Sciatic nerve (tissue), 2 donors: ENCODE measurements at regions not wholly inside any gene's neighbourhood (a gene's known extent, or its start where the extent isn't known, plus 50 kb on each side); places are given as distances from the start of the nearest gene placed in this dataset.

ENCODE experiments used
- ATAC-seq: fragments of 200-7000 bp; cut with Tn5 transposase; one replicate; pipeline ENCODE4 v1.9.1; 2020; ENCODE audit warnings: mild to moderate bottlenecking, moderate library complexity
- DNase-seq: peaks from one replicate; pipeline ENCODE4 v3.0.0-alpha.2; 2020; ENCODE audit warnings: low spot score
- intact Hi-C: fragments of 100-400 bp; cut with DNase I; formaldehyde crosslinking; loops from one replicate; pipeline ENCODE4 v1.14.2; 2022
- donor health status: DM: no; HTN: no; CAD: no.
- donor health status: DM: no; HTN: no; CAD: no.

DNA sequence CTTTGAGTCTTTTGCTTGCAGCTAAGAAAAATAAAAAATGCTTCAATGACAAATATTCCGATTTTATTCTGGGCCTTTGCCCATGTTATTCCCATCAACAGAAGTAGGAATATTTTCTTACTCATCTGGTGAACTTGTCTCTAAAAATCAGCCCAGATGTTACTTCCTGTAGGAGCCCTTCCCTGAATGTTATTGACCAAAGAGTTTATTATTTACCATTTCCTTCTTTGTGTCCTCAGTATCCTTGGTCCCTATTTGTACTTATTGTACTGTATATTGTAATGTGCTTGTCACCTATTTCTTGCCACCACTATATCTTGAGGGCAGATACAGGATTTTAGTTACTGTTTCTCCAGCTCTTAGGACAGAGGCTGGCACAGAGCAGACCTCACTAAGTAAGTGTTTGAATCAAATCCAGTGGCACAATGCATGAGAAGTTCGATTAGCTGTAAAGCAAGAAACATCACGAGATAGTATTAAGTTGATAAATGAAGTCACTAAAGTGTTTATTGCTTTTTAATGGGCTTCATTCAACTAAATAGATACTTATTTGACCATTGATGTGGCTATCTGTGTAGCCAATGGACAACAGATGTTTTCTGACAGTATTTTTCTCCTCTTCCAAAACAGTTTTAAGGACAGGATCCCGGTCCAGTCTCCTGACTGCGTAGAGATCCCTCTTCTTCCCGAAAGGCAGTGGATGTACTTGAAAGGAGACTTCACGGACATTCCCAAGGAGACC is 109.1 kb downstream of the DDX1 start:
- DNase-seq, result no peak
- intact Hi-C loops, result no loop called here
- no peak for ATAC-seq

DNA sequence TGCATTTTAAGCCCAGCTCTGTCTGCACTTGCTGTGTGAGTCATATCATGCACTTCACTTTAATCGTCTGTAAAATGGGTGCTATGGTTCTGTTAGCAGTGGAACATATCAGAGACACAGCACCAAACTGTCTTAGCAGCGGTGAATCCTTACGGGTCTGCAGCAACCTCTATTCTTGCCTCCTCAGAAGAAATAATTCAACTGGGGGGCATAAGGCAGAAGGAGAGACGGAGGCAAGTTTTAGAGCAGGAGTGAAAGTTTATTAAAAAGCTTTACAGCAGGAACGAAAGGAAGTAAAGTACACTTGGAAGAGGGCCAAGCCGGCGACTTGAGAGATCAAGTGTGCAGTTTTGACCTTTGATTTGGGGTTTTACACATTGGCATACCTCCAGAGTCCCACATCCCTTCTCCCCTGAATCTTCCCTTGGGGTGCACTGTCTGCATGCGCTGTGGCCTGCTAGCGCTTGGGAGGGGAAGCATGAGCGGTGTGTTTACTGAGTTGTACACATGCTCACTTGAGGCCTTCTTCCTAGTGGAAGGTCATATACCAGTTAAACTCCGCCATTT is 109.8 kb downstream of the DDX1 start:
- intact Hi-C loops, result no loop called here
- DNase-seq (no peak), ATAC-seq (no peak)

DNA sequence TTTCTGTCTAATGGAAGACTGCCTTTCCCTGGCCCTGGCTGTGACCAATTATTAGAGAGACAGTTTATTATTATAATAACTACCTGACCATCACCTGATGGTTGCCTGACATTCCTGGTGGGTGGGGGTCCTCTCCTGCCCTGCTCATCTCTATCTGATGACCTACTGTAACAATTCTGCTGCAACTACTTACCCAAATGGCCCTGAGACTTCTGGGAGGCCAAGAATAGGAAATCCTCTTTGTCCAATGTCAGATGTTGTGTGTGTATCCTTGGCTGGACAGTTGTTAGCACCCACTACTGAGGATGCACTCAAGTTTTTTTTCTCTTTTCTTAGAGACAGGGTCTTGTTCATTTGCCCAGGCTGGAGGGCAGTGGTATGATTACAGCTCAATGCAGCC is 110.3 kb downstream of the DDX1 start:
- intact Hi-C loops, result no loop called here
- DNase-seq, result no peak
- no peak for ATAC-seq

DNA sequence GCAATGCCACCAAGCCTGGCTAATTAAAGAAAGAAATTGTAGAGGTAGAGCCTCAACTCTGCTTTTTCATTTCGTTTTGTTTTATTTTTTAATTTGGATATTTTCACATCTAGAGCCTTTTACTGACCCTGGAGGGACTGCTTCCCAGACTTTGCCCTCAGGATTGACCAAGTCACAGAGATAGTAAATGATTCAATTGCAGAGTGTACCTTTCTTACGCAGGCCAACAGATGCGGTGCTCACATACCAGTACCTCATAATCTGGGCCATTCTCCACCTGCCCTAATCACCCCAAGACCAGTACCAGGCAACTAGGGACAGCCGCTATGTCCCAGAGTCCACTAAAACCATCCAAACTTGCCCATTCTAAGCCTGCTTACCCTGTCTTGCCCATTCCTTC is 110.8 kb downstream of the DDX1 start:
- ATAC-seq (no peak), DNase-seq (no peak)
- intact Hi-C loops, result no loop called here

DNA sequence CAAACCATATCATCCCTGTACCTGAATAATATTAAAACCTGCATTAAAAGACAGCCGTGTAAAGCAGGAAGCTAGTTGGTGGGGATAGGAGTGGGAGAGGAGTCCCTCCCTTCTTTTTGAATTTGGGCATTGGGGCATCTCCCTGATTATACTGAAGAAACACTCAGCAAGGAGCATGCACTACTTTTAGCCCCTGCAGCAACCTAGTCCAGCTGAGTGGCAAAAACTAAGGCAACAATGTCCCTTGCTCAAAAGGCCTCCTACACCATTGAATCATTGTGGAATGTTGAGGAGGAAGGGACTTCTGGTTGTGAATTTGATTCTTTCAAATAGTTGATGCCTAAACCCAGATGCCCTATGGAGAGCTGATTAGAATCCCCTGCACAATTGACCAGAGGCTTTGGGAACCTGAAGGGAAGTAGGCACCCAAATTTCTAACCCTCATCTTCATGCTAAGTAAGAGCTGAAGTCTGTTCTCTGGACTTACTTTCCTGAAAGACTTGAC is 111.7 kb downstream of the DDX1 start:
- intact Hi-C loops, result no loop called here
- ATAC-seq, result no peak
- no peak for DNase-seq

DNA sequence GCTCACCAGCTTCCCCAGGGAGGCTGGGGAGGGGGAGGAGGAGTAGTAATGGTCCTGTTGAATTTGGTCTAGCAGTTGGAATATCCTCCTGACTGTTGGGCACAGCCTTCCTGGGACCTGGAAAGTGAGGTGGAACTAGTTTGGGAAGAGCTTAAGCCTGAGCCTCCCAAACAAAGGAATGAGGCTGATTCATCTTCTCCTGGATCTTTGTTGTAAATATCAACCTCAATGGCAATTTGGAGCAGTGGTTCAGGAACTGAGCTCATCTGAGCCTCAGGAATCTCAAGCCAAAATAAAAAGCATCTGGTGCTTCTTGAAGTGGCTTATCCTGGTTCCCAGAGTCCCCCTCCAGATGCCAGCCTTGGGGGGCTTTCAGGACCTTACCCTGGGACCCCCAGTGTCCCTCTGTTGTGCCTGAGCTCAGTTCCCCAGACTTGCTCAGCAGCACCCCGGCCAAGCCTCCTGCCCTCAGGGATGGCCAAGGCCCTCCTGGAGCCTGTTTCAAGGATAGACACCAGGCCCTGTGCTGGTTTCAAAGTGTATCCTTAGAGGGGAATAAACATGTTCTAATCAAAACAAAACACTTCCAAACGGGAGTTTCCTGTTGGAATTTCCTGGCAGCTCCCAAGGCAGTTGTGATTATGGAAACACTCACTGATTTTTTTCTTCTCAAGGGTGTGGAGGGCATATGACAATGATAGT is 112.6 kb downstream of the DDX1 start:
- peak; percentile 71 for ATAC-seq
- intact Hi-C loops, result no loop called here

DNA sequence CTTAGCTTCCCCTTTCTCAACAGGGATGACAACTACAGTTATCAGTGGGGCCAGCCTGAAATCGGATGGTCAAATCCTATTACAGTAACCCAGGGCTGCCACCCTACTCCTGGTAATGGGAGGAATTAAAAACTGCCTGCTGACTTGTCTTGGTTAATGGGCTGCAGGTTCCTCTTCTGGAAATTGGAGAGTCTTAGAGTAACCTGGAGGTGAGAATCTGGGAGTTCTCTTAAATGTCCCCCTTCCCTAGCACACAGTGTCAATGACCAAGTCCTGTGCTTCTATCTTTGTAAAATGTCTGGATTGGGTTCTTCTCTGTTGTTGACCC is 113.1 kb downstream of the DDX1 start:
- intact Hi-C loops, result no loop called here
- DNase-seq (no peak), ATAC-seq (no peak)

More for the DNA sequence above, 112.6 kb downstream of the DDX1 start:
- no peak for DNase-seq

DNA sequence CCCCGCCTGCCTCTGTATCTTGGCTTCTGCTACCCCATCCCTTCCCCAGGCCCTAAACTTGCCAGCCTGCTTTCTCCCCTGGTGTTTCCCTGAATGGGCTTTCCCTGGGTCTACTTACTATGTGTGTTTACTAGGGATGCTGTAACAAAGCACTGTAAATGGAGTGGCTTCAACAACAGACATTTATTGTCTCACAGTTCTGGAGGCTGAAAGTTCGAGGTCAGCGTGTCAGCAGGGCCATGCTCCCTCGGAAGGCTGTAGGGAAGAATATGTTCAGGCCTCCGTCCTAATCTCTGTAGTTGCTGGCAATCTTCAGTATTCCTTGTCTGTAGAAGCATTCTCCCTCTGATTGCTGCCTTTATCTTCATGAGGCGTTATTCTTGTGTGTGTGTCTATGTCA is 113.6 kb downstream of the DDX1 start:
- ATAC-seq (no peak), DNase-seq (no peak)
- intact Hi-C loops, result no loop called here

DNA sequence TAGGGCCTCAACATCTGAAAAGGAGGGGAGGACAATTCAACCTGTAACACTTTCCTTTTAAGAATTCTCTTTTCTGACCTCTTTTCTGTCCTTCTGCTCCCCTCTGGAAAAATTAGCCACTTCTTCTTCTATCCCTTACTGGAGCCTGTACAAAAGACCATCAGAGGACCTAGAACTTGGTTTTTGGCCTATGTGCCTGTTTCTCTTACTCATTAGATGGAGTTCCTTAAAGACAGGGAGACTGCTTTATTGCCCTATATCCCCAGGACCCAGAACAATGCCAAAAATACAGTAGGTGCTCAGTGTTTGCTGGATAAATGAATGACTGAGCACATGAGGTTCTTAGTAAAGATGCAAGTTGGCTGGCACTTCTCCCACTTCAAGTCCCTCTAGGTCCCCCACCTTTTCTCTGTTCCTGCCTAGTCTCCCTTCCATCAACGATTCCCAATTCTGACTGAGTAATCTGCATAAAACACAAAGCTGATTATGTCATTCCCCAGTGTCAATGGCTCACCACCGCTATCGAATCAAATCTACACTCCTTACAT is 114.2 kb downstream of the DDX1 start:
- DNase-seq (no peak), ATAC-seq (no peak)
- intact Hi-C loops, result no loop called here

DNA sequence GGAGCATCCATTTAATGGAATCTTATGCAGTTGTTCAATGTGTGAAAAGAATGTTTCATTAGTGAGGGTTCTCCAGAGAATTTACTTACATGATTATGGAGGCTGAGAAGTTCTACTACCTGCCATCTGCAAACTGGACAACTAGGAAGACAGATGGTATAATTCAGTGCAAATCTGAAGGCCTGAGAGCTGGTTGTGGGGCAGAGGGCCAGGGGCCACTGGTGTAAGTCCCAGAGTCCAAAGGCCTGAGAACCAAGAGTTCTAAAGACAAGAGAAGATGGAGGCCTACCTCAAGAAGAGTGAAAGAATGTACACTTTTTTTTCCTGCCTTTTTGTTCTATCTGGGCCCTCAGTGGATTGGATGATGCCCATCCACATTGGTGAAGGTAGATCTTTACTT is 114.8 kb downstream of the DDX1 start:
- DNase-seq, result no peak
- no peak for ATAC-seq
- intact Hi-C loops, result no loop called here

DNA sequence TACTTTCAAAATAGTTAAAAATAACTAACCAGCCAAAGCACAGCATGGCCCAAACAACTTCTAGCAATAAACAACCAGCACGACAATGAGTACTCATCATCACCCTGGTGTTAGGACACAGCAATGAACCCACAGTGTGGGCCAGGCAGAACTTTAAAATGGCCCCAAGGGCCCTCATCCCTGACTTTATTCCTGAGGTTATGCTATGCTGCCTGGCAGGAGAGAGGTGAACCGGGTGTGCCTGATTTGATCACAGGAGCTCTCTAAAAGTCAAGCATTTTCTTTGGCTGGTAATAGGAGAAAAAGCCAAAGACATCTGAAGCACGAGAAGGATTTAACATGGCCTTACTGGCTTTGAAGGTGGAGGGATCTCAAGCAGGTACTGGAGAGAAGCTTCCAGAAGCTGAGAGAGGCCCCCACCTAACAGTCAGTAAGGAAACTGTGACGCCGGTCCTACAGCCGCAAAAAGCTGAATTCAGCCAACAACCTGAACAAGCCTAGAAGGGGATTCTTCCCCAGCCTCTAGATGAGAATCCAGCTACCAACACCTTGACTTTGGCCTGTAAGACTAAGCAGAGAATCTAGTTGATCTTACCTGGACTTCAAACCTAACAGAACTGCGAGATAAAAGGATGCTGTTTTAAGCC is 115.4 kb downstream of the DDX1 start:
- intact Hi-C loops, result no loop called here
- DNase-seq (no peak), ATAC-seq (no peak)

DNA sequence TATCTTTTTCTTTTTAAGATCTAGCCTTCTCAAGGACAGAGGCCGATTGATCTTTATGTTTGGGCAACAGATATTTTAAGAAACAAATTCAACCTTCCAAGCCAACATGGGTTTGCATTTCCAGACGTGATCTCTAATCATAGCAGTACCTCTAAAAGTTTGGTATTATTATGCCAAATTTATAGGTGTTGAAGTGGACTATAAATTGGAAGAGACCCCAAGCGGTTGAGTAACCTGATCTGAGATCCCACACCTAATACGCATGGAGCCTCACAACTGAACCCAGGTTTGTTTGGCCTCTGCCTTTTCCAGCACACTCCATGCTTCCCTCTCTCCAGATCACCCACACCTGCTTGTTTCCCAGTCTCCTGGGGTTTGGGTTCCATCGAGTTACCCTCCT is 116.5 kb downstream of the DDX1 start:
- intact Hi-C loops, result no loop called here

DNA sequence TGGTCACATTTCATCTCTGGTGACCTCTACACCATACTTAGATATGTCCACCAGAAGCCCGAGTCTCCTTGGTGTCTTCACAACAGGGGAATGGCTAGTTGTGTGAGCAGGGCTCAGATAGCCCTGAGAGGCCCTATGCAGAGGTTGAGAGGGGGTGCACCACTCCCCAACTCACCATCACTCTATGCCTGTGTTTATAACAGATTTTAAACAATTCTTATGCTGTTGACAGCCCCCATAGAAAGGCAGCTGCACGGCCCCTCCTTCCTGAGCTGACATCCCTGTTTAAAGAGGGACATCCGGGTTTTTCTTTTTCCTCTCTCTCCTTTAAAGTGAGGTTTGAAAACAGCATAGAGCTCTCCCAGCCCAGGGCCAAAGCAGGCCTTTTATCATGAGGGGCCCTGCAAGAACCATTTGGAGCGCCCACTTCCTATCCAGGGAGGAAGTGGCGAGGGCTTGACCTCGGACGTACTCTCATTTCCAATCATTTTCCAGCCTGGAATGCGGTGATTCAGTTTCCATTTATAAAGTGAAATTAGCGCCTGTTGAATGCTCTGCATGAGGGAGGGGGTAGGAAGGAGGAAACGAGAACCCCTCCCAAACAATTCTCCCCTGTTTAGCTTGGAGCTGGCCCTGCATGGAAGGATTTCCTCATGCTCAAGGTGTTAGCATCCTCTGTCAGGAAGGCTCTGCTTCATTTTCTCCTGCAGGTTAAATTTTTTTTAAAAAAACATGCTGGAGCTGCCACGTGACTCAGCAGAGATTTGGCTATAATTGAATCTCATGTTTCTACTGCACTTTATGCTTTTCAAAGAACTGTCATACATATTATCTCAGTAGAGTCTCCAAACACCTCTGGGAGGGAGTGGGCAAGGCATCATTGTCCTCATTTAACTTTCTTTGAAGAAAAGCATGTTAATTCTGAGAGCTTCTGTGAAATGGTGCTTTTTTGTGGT is 117.5 kb downstream of the DDX1 start:
- DNase-seq (no peak), ATAC-seq (no peak)
- intact Hi-C loops, result no loop called here

More for the DNA sequence above, 116.5 kb downstream of the DDX1 start:
- DNase-seq (no peak), ATAC-seq (no peak)

DNA sequence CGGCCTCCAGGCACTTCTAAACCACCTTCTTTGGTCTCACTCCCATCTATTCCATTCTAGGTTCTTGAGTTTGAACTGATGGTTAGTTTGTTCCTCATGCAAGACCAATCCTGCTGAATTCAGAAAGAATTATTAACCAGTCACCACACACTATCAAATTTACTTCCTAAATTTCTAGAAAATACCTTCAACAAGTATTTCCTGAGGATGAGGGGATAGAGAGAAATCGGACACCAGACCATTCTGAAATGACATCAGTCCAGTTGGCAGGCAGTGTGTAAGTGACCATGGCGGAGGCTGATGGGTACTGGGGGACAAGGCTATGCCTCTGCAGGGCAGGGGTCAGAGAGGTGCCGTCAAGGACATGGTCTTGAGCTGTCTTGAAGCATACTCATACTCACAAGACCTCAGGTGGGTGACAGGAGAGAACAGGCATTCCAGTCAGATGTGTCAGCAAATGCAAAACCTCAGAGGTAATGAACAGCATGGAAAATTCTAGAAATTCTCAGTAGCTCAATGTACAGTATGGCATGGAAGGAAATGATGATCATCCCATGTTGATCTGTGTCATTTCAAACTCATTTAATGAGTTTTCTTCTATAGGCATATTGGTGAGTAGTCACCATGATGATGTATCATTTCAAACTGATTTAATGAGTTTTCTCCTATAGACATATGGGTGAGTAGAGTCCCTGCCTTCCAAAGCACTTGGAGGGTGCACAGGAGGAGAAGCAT is 119.6 kb downstream of the DDX1 start:
- DNase-seq (no peak), ATAC-seq (no peak)
- intact Hi-C loops, result no loop called here

DNA sequence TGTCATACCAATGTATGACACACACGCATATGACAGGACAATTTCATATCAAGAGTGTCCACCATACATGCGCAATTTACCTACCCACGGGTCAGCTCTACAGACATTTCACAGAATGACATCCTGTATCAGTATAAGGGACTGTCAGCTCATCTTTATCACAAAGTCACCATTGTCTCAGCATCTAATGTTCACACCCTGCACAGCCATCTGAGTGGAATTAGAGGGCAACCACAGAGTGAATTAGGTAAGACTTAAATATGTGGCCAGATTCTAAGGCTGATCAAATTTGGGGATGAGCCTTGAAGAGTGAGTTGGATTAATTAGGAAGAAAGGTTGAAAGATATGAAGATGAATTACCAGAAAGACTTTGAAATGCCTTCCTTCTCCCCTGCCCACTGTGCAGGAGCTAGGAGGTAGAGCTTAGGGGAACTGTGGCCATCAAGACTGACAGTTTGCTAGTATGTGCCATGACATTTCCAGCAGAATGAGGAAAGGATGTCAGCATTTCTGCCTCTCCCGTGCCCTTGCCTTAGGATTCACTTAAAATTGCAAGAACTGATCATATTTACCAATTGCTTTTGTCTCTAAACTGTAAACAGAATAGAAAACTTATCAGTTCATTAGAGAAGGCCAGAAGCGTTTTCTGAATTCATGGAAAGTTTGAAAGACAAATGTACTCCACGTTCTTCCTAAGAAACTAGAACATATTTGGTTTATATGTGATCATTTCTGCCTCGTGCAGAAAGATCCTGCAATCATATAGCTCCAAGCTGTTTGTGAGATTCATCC is 121.1 kb downstream of the DDX1 start:
- DNase-seq, result no peak

DNA sequence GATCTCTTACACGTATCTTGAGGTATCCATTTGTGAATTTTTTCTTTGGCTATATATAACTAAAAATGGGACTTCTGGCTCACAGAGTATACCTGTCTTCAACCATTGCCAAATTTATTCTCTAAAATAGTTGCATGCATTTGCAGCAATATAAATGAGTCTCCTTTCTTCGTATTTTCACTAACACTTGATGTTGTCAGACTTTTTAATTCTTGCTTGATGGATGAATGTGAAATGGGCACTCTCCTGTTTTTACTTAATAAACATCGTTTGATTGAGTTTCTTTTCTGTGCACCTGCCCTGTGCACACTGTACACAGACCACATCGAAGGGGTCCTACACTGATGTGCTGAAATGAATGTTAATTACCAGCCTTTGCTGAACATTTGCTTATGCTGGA is 121.8 kb downstream of the DDX1 start:
- intact Hi-C loops, result no loop called here
- DNase-seq (no peak), ATAC-seq (no peak)

More for the DNA sequence above, 121.1 kb downstream of the DDX1 start:
- intact Hi-C loops, result no loop called here
- ATAC-seq, result no peak

DNA sequence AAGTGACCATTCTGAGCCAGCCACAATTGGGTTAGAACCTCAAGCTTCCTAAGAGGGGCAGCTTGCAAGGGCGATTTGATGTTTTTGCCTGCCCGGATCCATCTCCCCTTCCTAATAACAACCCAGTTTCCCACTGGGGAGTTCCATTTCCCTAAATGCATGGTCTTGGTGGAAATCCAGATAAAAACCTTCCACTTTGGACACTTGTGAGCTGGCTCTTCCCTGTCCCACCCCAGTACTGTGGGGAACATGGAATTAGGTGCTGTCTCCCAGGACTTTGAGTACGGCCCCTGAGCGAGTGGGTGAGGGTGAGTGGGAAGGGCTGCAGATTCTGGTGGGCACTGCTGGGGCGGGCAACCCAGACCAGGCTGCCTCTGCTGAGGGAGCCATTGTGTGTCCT is 122.3 kb downstream of the DDX1 start:
- DNase-seq (no peak), ATAC-seq (no peak)
- intact Hi-C loops, result no loop called here
